HEK293T (cell line): ENCODE measurements at regions not wholly inside any gene's neighbourhood (a gene's known extent, or its start where the extent isn't known, plus 50 kb on each side); places are given as distances from the start of the nearest gene placed in this dataset.
"Not testable (repeated sequence)": the region's sequence is repeated elsewhere in the genome, so short reads cannot be mapped to it uniquely, and the experiment has no call there.

Source experiments
- CTCF ChIA-PET: fragments of 350-600 bp; formaldehyde crosslinking; extraction: SDS; loops from one replicate; lab custom pipeline; 2021; ENCODE audit warnings: antibody characterized with exemption, inconsistent platforms; lab: Yijun Ruan, JAX
- POLR2A ChIA-PET: fragments of 350-600 bp; formaldehyde crosslinking; extraction: SDS; loops from one replicate; lab custom pipeline; 2020; ENCODE audit warnings: antibody characterized with exemption, inconsistent platforms; lab: Yijun Ruan, JAX
- DNase-seq: peaks from one replicate; pipeline ENCODE4 v3.0.0; 2012; ENCODE audit warnings: mixed read lengths; ENCODE audit errors: extremely low spot score
- ARNT ChIP-seq: fragments of 450-650 bp; IDR thresholded peaks from 2 replicates; pipeline ENCODE4 v1.6.1; 2017; ENCODE audit warnings: mild to moderate bottlenecking
- BHLHE40 ChIP-seq: fragments of 450-650 bp; IDR thresholded peaks from 2 replicates; pipeline ENCODE4 v1.6.1; 2016; ENCODE audit warnings: mild to moderate bottlenecking, moderate library complexity, borderline replicate concordance
- CTBP1 ChIP-seq: fragments of 450-650 bp; IDR thresholded peaks from 2 replicates; pipeline ENCODE4 v1.6.1; 2016; ENCODE audit warnings: borderline replicate concordance
- ELF4 ChIP-seq: fragments of 450-650 bp; IDR thresholded peaks from 2 replicates; pipeline ENCODE4 v1.6.1; 2017; ENCODE audit warnings: antibody characterized with exemption
- FOXA1 ChIP-seq: fragments of 450-650 bp; IDR thresholded peaks from 2 replicates; pipeline ENCODE4 v1.6.1; 2016; ENCODE audit warnings: mild to moderate bottlenecking
- FOXK2 ChIP-seq: fragments of 450-650 bp; IDR thresholded peaks from 2 replicates; pipeline ENCODE4 v1.6.1; 2016; ENCODE audit warnings: mild to moderate bottlenecking
- FOXM1 ChIP-seq: fragments of 450-650 bp; IDR thresholded peaks from 2 replicates; pipeline ENCODE4 v1.6.1; 2017; ENCODE audit warnings: mild to moderate bottlenecking, borderline replicate concordance
- HDGF ChIP-seq: fragments of 450-650 bp; IDR thresholded peaks from 2 replicates; pipeline ENCODE4 v1.6.1; 2017; ENCODE audit warnings: antibody characterized with exemption, borderline replicate concordance
- L3MBTL2 ChIP-seq: fragments of 450-650 bp; conservative IDR thresholded peaks from 2 replicates; pipeline ENCODE4 v1.6.1; 2016; ENCODE audit warnings: mild to moderate bottlenecking
- LEF1 ChIP-seq: fragments of 450-650 bp; IDR thresholded peaks from 2 replicates; pipeline ENCODE4 v1.6.1; 2017; ENCODE audit warnings: mild to moderate bottlenecking, borderline replicate concordance
- NFRKB ChIP-seq: fragments of 450-650 bp; IDR thresholded peaks from 2 replicates; pipeline ENCODE4 v1.6.1; 2016; ENCODE audit warnings: mild to moderate bottlenecking, moderate library complexity
- SP1 ChIP-seq: fragments of 450-650 bp; IDR thresholded peaks from 2 replicates; pipeline ENCODE4 v1.6.1; 2017
- SUZ12 ChIP-seq: fragments of 450-650 bp; IDR thresholded peaks from 2 replicates; pipeline ENCODE4 v1.6.1; 2016; ENCODE audit warnings: mild to moderate bottlenecking
- TARDBP ChIP-seq: fragments of 450-650 bp; IDR thresholded peaks from 2 replicates; pipeline ENCODE4 v1.6.1; 2016
- ZNF384 ChIP-seq: fragments of 450-650 bp; IDR thresholded peaks from 2 replicates; pipeline ENCODE4 v1.6.1; 2016
- TF ChIP-seq, protein P1 (sequence below): fragments of 450-650 bp; IDR thresholded peaks from 2 replicates; pipeline ENCODE4 v1.6.1; 2016

DNA sequence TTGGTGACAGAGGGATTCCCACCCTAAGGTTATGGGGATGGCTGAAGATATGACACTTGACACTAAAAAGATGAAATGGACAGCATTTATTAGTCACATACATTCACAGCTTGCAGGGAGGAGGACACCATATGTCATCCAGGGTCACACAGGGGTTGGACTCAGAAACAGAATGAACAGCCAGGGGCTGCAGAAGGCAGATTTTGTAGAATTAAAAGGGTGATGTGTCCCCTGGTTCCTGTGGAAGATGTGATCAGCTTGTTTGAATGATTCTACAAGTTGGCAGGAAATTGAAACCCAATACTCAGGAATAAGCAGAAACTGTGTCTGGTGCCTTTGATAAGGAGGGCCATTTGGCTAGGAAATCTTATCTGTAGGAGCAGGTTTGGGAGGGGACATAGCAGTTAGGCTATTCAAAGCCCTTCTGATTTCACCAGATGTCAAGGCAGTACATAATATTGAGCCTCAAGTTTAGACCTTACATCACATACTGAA is 102.3 kb upstream of the GRIN3A start:
- DNase-seq: no peak
- CTCF ChIA-PET: no interaction called here
- TF ChIP-seq FOXA1 (no peak), CTBP1 (no peak), SUZ12 (no peak), ELF4 (no peak), ZNF384 (no peak), FOXM1 (no peak), FOXK2 (no peak), LEF1 (no peak), BHLHE40 (no peak), ARNT (no peak), NFRKB (no peak), L3MBTL2 (no peak), SP1 (no peak), HDGF (no peak), TARDBP (no peak)
- TF ChIP-seq, protein P1, sequence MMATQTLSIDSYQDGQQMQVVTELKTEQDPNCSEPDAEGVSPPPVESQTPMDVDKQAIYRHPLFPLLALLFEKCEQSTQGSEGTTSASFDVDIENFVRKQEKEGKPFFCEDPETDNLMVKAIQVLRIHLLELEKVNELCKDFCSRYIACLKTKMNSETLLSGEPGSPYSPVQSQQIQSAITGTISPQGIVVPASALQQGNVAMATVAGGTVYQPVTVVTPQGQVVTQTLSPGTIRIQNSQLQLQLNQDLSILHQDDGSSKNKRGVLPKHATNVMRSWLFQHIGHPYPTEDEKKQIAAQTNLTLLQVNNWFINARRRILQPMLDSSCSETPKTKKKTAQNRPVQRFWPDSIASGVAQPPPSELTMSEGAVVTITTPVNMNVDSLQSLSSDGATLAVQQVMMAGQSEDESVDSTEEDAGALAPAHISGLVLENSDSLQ: no peak
- POLR2A ChIA-PET: no interaction called here

GRCh38 chr9:101838988-101839387 is 100.5 kb upstream of the GRIN3A start:
- CTCF ChIA-PET, POLR2A ChIA-PET: not testable (repeated sequence)

GRCh38 chr9:101836021-101836420 is 97.6 kb upstream of the GRIN3A start:
- no peak for DNase-seq
- TF ChIP-seq SP1 (no peak), FOXK2 (no peak), LEF1 (no peak), CTBP1 (no peak), L3MBTL2 (no peak), TARDBP (no peak), HDGF (no peak), SUZ12 (no peak), FOXM1 (no peak), FOXA1 (no peak), ARNT (no peak), NFRKB (no peak), ZNF384 (no peak), BHLHE40 (no peak), ELF4 (no peak)
- TF ChIP-seq, protein P1: no peak
- ChIA-PET POLR2A (no interaction called here), CTCF (interaction anchor here (0.6 kb wide), 1 partner anchor 21 kb away, joined by 3 read pairs; no protein-coding TSS in a partner anchor)

More at GRCh38 chr9:101838988-101839387, 100.5 kb upstream of the GRIN3A start:
- DNase-seq: not testable (repeated sequence)

DNA sequence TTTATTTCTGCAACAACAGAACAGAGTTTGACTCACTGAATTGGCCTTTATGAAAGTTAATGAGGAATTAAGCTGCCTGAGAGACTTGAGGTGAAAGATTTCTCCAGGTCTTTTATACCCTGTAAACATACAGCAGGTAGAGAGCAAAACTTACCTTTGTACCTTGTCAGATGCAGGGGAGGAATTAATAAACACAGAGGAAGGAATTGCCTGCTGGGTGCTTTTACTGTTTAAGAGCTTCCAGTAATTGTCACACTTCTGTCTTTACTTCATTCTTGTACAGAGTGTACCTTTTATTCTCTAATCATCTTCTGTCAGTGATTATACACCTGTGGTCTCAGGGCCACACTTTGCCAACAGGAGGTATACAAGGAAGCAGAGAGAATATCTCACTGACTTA is 94.0 kb upstream of the GRIN3A start:
- TF ChIP-seq ARNT: no peak
- no peak for TF ChIP-seq ZNF384
- TF ChIP-seq SUZ12: no peak
- no peak for TF ChIP-seq LEF1
- no peak for TF ChIP-seq SP1
- no peak for TF ChIP-seq CTBP1
- DNase-seq: no peak
- ChIA-PET CTCF (no interaction called here), POLR2A (no interaction called here)

DNA sequence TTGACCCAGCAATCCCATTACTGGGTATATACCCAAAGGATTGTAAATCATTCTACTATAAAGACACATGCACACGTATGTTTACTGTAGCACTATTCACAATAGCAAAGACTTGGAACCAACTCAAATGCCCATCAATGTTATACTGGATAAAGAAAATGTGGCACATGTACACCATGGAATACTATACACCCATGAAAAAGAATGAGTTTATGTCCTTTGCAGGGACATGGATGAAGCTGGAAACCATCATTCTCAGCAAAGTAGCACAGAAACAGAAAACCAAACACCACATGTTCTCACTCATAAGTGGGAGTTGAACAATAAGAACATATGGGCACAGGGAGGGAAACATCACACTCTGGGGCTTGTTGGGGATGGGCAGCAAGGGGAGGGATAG is 83.0 kb upstream of the GRIN3A start:
- DNase-seq, POLR2A ChIA-PET, CTCF ChIA-PET: not testable (repeated sequence)

DNA sequence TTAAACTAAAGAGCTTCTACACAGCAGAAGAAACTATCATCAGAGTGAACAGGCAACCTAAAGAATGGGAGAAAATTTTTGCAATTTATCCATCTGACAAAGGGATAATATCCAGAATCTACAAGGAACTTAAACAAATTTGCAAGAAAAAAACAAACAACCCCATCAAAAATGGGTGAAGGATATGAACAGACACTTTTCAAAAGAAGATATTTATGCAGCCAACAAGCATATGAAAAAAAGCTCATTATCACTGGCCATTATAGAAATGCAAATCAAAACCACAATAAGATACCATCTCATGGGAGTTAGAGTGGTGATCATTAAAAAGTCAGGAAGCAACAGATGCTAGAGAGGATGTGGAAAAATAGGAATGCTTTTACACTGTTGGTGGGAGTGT is 82.5 kb upstream of the GRIN3A start:
- POLR2A ChIA-PET, CTCF ChIA-PET, DNase-seq: not testable (repeated sequence)

DNA sequence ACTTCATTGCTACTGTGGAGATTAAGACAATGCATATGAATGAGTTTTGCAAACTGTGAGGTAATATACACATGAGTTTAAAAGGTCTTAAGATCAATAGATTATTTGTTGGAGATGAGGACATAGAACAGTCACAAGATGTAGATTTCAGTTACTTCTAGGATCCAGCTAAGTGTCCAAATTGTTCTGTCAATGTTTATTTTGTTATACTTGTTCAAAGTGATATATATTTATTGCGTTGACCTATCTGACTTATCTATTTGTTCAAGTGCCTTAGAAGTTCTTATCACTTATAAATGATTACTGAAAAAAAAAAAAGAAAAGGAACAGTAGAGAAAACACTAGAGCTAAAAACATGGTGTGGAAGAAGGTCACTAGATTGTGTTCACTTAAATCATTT is 75.6 kb upstream of the GRIN3A start:
- no peak for TF ChIP-seq HDGF
- TF ChIP-seq, protein P1: no peak
- no peak for TF ChIP-seq SUZ12
- TF ChIP-seq ELF4: no peak
- no peak for TF ChIP-seq ZNF384
- no peak for TF ChIP-seq LEF1
- no peak for TF ChIP-seq FOXM1
- no peak for TF ChIP-seq CTBP1
- TF ChIP-seq L3MBTL2: no peak
- no peak for TF ChIP-seq TARDBP
- TF ChIP-seq BHLHE40: no peak
- no peak for TF ChIP-seq SP1
- TF ChIP-seq ARNT: no peak
- no peak for TF ChIP-seq FOXK2
- no peak for TF ChIP-seq FOXA1
- TF ChIP-seq NFRKB: no peak
- no peak for DNase-seq
- ChIA-PET CTCF (interaction anchor here (0.7 kb wide), 1 partner anchor 102 kb away, joined by 3 read pairs; no protein-coding TSS in a partner anchor), POLR2A (no interaction called here)

DNA sequence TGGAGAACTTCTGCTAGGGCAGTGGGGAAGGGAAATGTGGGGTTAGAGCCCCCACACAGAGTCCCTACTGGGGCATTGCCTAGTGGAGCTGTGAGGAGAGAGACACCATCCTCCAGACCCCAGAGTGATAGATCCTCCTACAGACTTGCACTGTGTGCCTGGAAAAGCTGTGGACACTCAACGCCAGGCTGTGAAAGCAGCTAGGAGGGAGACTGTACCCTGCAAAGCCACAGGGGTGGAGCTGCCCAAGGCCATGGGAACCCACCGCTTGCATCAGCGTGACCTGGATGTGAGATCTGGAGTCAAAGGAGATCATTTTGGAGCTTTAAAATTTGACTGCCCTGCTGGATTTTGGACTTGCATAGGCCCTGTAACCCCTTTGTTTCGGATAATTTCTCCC is 69.4 kb upstream of the GRIN3A start:
- CTCF ChIA-PET, DNase-seq: not testable (repeated sequence)

More for the DNA sequence above, 69.4 kb upstream of the GRIN3A start:
- POLR2A ChIA-PET: not testable (repeated sequence)
